ENCODE measurements at regions not wholly inside any gene's neighbourhood (a gene's known extent, or its start where the extent isn't known, plus 50 kb on each side); places are given as distances from the start of the nearest gene placed in this dataset.

DNA sequence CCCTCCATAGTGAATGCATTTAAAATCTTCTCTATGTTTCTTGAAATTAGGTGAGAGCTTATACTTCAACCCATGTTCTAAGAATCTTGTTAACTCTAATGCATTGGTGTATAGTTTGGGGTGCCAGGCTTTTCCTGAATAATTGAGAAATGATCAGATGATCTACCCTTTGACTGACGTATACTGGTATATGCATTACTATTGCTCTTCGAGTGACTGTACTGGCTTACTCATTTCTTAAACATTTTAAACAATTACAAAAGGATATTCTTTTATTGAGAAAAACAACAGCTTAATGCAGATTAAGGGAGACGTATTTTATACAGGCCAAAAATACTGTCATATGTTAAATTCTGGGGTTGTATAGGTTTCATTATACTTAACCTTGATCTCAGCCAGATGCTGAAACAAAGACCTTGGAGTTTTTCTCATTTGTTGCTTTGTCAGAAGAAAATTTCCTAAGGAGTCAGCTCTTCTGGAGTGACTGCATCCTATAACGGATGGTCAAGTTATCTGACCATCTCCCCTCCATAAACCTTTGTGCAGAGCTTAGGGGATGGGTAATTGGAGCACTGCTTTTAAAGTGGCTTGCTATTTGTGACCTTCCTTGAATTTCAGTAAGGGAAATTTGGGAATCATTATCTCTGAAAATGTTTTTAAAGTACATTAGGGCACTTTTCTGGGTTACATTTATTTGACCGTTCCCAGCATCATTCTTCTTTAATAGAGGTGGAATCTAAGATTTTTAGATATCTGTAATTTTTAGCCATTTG, 507.6 kb downstream of the PCNX1 start:
- H3K9me3 ChIP-seq (ENCODE audit: control insufficient read depth in 2 of 2, low read length in 2 of 2), result no peaks in the 10 kb centered on the region
- H3K27ac Mint-ChIP-seq, result no peak overlapping the region
- no peaks in the 10 kb centered on the region for H3K27me3 Mint-ChIP-seq

DNA sequence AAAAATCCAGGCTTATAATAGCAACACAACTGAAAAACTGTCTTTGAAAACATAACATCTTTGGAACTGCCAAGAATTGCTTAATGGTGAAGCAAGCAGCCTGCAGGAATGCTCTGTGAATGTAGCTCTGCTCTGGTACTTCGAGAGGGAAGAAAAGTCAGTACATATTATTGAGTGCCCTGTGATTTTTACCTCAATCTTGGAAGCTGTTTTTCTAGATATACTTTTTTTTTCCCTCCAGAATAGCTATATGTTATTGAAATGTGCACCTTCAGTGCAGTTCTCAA, 508.1 kb downstream of the PCNX1 start:
- DNase-seq, result no peak
- Histone ChIP-seq H3K9me3 (ENCODE audit: control insufficient read depth in 2 of 2, low read length in 2 of 2) (no peaks in the 10 kb centered on the region), H3K4me3 (ENCODE audit: low read depth, low read length) (no peak overlapping the region), H3K36me3 (ENCODE audit: control insufficient read depth, insufficient read depth, low read length) (peaks cover 2% of the 10 kb centered on the region), H3K27ac (ENCODE audit: insufficient read depth, low read length, poor library complexity, severe bottlenecking) (no peak overlapping the region), H3K4me1 (ENCODE audit: control insufficient read depth, insufficient read depth, low read length, poor library complexity, severe bottlenecking) (no peaks in the 10 kb centered on the region), H3K27me3 (ENCODE audit: control insufficient read depth, insufficient read depth, low read length) (no peaks in the 10 kb centered on the region)
- ATAC-seq (ENCODE audit: low read depth in 2 of 2), result no peak
- Mint-ChIP-seq H3K27me3 (no peaks in the 10 kb centered on the region), H3K36me3 (peaks cover 22% of the 10 kb centered on the region), H3K4me1 (peaks cover 8 to 38% (median 22%) of the 10 kb centered on the region in 4 donors), H3K27ac (no peak overlapping the region), H3K4me3 (no peak overlapping the region), H3K9me3 (peaks cover 0 to 4% (median 0%) of the 10 kb centered on the region in 7 donors)

More for the DNA sequence above, 507.6 kb downstream of the PCNX1 start:
- H3K27me3 ChIP-seq (ENCODE audit: control insufficient read depth, insufficient read depth, low read length), result no peaks in the 10 kb centered on the region
- H3K4me3 ChIP-seq (ENCODE audit: low read depth, low read length), result no peak overlapping the region
- H3K4me3 Mint-ChIP-seq, result no peak overlapping the region
- no peak overlapping the region for H3K27ac ChIP-seq (ENCODE audit: insufficient read depth, low read length, poor library complexity, severe bottlenecking)
- H3K9me3 Mint-ChIP-seq, result peaks cover 0 to 4% (median 0%) of the 10 kb centered on the region in 7 donors
- peaks cover 2% of the 10 kb centered on the region for H3K36me3 ChIP-seq (ENCODE audit: control insufficient read depth, insufficient read depth, low read length)
- no peak for ATAC-seq (ENCODE audit: low read depth in 2 of 2)
- no peaks in the 10 kb centered on the region for H3K4me1 ChIP-seq (ENCODE audit: control insufficient read depth, insufficient read depth, low read length, poor library complexity, severe bottlenecking)
- peaks cover 22% of the 10 kb centered on the region for H3K36me3 Mint-ChIP-seq
- peaks cover 14 to 38% (median 25%) of the 10 kb centered on the region in 4 donors for H3K4me1 Mint-ChIP-seq
- no peak for DNase-seq

DNA sequence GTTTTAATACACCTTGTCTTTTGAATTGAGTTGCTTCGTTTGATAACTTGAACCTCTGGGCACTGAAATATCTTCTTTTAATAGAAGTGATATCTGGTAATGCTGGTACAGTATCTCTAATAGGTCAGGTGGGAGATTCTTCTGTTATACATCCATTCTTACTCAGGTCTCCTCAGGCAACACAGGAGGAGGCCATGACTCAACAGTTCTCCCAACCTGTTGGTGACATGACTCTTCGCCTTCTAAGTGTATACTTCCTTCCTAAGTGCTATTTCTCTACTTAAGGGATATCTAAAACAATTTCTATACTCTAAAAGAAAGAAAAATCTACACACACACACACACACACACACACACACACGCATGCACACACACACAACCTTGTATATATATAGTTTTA, 509.1 kb downstream of the PCNX1 start:
- Mint-ChIP-seq H3K27me3 (no peaks in the 10 kb centered on the region), H3K4me3 (no peak overlapping the region), H3K27ac (no peak overlapping the region), H3K9me3 (peaks cover 0 to 4% (median 0%) of the 10 kb centered on the region in 7 donors), H3K4me1 (peaks cover 8 to 31% (median 16%) of the 10 kb centered on the region in 4 donors), H3K36me3 (peaks cover 25% of the 10 kb centered on the region)
- Histone ChIP-seq H3K27ac (ENCODE audit: insufficient read depth, low read length, poor library complexity, severe bottlenecking) (no peak overlapping the region), H3K36me3 (ENCODE audit: control insufficient read depth, insufficient read depth, low read length) (peaks cover 2% of the 10 kb centered on the region), H3K9me3 (ENCODE audit: control insufficient read depth in 2 of 2, low read length in 2 of 2) (no peaks in the 10 kb centered on the region), H3K27me3 (ENCODE audit: control insufficient read depth, insufficient read depth, low read length) (no peaks in the 10 kb centered on the region), H3K4me3 (ENCODE audit: low read depth, low read length) (no peak overlapping the region), H3K4me1 (ENCODE audit: control insufficient read depth, insufficient read depth, low read length, poor library complexity, severe bottlenecking) (no peaks in the 10 kb centered on the region)
- DNase-seq (no peak), ATAC-seq (ENCODE audit: low read depth in 2 of 2) (no peak)

DNA sequence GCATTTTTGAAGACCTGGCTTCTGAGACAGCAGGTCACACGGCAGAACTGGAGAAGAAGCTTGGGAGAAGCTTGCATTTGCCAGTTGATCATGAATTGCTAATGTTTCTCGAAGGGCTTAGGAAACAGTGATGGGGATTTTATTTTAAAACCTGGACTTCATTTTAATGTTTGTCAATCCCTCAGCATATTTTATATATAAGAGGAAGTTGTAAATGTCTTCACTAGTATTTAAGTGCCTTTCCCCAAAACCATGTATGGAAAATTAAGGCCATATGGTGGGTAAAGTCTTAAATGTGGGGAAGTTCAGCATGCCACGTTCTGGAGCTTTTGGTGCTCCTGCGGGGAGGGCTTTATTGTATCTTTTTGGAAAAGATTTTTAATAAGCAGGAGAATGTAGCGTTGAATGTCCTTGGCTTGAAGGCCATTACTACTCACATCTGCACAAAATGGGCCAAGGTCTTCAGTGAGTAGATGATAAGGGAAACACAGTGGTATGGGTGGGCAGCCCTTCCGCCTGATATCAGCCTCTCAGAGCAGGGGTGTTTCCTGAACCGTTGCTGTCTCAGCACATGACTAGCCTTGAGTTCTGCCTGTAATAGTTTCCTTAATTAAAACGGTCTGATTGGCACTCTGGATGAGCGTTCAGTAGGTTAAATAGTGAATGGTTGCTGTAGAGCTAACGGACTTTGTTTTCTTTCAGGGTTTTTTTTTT, 511.4 kb downstream of the PCNX1 start:
- Histone ChIP-seq H3K27ac (ENCODE audit: insufficient read depth, low read length, poor library complexity, severe bottlenecking) (no peak overlapping the region), H3K27me3 (ENCODE audit: control insufficient read depth, insufficient read depth, low read length) (no peaks in the 10 kb centered on the region), H3K36me3 (ENCODE audit: control insufficient read depth, insufficient read depth, low read length) (peaks cover 2% of the 10 kb centered on the region), H3K4me3 (ENCODE audit: low read depth, low read length) (no peak overlapping the region), H3K4me1 (ENCODE audit: control insufficient read depth, insufficient read depth, low read length, poor library complexity, severe bottlenecking) (no peaks in the 10 kb centered on the region), H3K9me3 (ENCODE audit: control insufficient read depth in 2 of 2, low read length in 2 of 2) (peaks cover 0 to 3% of the 10 kb centered on the region in 2 experiments)
- Mint-ChIP-seq H3K9me3 (peaks cover 0 to 4% (median 1%) of the 10 kb centered on the region in 7 donors), H3K4me1 (peaks cover 3 to 19% (median 12%) of the 10 kb centered on the region in 4 donors), H3K36me3 (peaks cover 40% of the 10 kb centered on the region), H3K27me3 (no peaks in the 10 kb centered on the region), H3K4me3 (no peak overlapping the region), H3K27ac (peak overlapping the region in 1 of 3 donors; percentile 9)
- ATAC-seq (ENCODE audit: low read depth in 2 of 2), result no peak
- DNase-seq, result no peak

DNA sequence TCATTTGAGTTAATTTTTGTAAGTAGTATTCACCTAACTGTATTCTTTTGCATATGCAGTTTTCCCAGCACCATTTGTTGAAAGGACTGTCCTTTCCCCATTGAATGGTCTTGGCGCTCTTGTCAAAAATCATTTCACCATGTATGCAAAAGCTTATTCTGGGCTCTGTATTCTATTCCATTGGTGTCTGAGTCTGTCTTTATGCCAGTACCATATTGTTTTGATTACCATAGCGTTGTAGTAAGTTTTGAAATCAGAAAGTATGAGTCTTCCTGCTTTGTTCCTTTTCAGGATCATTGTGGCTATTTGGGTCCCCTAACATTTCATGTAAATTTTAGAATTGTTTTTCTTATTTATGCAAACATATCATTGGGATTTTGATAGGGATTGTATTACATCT, 508.7 kb upstream of the RGS6 start:
- peaks cover 6 to 16% (median 11%) of the 10 kb centered on the region in 4 donors for H3K4me1 Mint-ChIP-seq
- H3K36me3 ChIP-seq (ENCODE audit: control insufficient read depth, insufficient read depth, low read length), result peaks cover 3% of the 10 kb centered on the region
- H3K27me3 Mint-ChIP-seq, result no peaks in the 10 kb centered on the region
- H3K4me3 ChIP-seq (ENCODE audit: low read depth, low read length), result no peak overlapping the region
- H3K4me1 ChIP-seq (ENCODE audit: control insufficient read depth, insufficient read depth, low read length, poor library complexity, severe bottlenecking), result no peaks in the 10 kb centered on the region
- no peak for ATAC-seq (ENCODE audit: low read depth in 2 of 2)
- H3K36me3 Mint-ChIP-seq, result peaks cover 55% of the 10 kb centered on the region
- H3K9me3 Mint-ChIP-seq, result peaks cover 2 to 29% (median 13%) of the 10 kb centered on the region in 7 donors
- no peak overlapping the region for H3K27ac Mint-ChIP-seq
- DNase-seq, result no peak
- no peak overlapping the region for H3K27ac ChIP-seq (ENCODE audit: insufficient read depth, low read length, poor library complexity, severe bottlenecking)
- no peaks in the 10 kb centered on the region for H3K27me3 ChIP-seq (ENCODE audit: control insufficient read depth, insufficient read depth, low read length)
- H3K9me3 ChIP-seq (ENCODE audit: control insufficient read depth in 2 of 2, low read length in 2 of 2), result peaks cover 20% of the 10 kb centered on the region in 2 experiments
- H3K4me3 Mint-ChIP-seq, result no peak overlapping the region

DNA sequence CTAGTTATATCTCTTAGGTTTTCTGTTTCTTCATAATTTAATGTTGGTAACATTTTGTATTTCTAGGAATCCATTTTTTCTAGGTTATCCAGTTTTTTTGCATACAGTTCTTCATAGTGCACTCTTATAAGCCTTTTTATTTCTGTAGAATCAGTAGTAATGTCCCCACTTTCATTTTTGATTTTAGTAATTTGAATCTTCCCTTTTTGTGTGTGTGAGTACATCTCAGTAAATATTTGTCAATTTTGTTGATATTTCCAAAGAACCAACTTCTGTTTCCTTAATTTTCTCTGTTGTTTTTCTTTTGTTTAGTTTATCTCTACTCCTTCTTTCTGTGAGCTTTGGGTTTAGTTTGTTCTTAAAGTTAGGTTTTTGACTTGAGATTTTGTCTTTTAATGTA, 507.3 kb upstream of the RGS6 start:
- Mint-ChIP-seq H3K27ac (no peak overlapping the region), H3K4me1 (peaks cover 6 to 13% (median 9%) of the 10 kb centered on the region in 4 donors), H3K36me3 (peaks cover 47% of the 10 kb centered on the region), H3K4me3 (no peak overlapping the region), H3K27me3 (no peaks in the 10 kb centered on the region), H3K9me3 (peaks cover 2 to 29% (median 13%) of the 10 kb centered on the region in 7 donors)
- ATAC-seq (ENCODE audit: low read depth in 2 of 2) (no peak), DNase-seq (no peak)
- Histone ChIP-seq H3K36me3 (ENCODE audit: control insufficient read depth, insufficient read depth, low read length) (peaks cover 3% of the 10 kb centered on the region), H3K4me1 (ENCODE audit: control insufficient read depth, insufficient read depth, low read length, poor library complexity, severe bottlenecking) (no peaks in the 10 kb centered on the region), H3K4me3 (ENCODE audit: low read depth, low read length) (no peak overlapping the region), H3K9me3 (ENCODE audit: control insufficient read depth in 2 of 2, low read length in 2 of 2) (peaks cover 20% of the 10 kb centered on the region in 2 experiments), H3K27ac (ENCODE audit: insufficient read depth, low read length, poor library complexity, severe bottlenecking) (no peak overlapping the region), H3K27me3 (ENCODE audit: control insufficient read depth, insufficient read depth, low read length) (no peaks in the 10 kb centered on the region)

DNA sequence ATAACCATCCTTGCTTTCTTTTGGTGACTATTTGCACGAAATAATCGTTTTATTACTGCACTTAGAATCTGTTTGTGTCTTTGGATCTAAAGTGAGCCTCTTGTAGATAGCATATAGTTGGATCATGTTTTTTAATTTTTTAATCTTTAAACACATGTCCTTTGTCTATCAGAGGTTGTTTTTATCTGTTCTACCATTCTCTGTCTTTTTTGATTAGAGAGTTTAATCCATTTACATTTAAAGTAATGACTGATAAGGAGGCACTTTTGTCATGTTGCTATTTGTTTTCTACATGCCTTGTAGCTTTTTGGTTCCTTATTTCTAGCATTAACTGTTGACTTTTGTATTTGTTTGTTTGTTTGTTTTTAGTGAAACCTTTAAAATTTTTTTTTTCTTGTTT, 506.2 kb upstream of the RGS6 start:
- peaks cover 3% of the 10 kb centered on the region for H3K36me3 ChIP-seq (ENCODE audit: control insufficient read depth, insufficient read depth, low read length)
- H3K27me3 ChIP-seq (ENCODE audit: control insufficient read depth, insufficient read depth, low read length), result no peaks in the 10 kb centered on the region
- Mint-ChIP-seq H3K27me3 (no peaks in the 10 kb centered on the region), H3K36me3 (peaks cover 44% of the 10 kb centered on the region), H3K4me1 (peaks cover 8 to 17% (median 15%) of the 10 kb centered on the region in 4 donors), H3K27ac (no peak overlapping the region), H3K4me3 (no peak overlapping the region), H3K9me3 (peaks cover 2 to 29% (median 13%) of the 10 kb centered on the region in 7 donors)
- ATAC-seq (ENCODE audit: low read depth in 2 of 2) (no peak), DNase-seq (no peak)
- H3K27ac ChIP-seq (ENCODE audit: insufficient read depth, low read length, poor library complexity, severe bottlenecking), result no peak overlapping the region
- no peaks in the 10 kb centered on the region for H3K4me1 ChIP-seq (ENCODE audit: control insufficient read depth, insufficient read depth, low read length, poor library complexity, severe bottlenecking)
- H3K4me3 ChIP-seq (ENCODE audit: low read depth, low read length), result no peak overlapping the region
- H3K9me3 ChIP-seq (ENCODE audit: control insufficient read depth in 2 of 2, low read length in 2 of 2), result peaks cover 20% of the 10 kb centered on the region in 2 experiments

All from CD4-positive, CD25-positive, alpha-beta regulatory T cell (primary cell).